Midbrain (tissue), 1 donor: ENCODE measurements at regions not wholly inside any gene's neighbourhood (a gene's known extent, or its start where the extent isn't known, plus 50 kb on each side); places are given as distances from the start of the nearest gene placed in this dataset.
"Not testable (repeated sequence)": the region's sequence is repeated elsewhere in the genome, so short reads cannot be mapped to it uniquely, and the experiment has no call there.

Experiments
- DNase-seq: peaks from one replicate; lab custom pipeline; 2025; lab: John Stamatoyannopoulos, UW

GRCh38 chr13:34698945-34699344, 243.1 kb upstream of the NBEA start:
- no peak for DNase-seq

GRCh38 chr13:34700155-34700554, 241.9 kb upstream of the NBEA start:
- no peak for DNase-seq

DNA sequence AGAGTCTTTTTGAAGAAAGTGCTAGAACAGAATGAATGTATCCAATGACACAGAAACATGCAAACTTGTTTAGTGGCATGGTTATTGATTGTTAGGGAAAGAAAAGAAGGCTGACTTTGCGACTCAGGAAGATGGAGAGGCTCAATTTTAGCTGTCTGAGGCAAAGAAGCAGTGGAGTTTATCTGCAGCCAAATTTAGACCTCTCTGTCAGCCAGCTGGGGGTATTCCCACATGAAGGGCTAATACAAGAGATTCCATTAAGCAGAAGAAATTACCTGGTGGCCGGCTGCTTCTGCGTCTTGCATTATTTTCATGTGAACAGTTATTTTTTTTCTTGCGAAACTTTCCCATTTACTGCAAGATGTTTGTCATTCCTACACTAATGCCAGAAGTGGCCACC, 240.2 kb upstream of the NBEA start:
- DNase-seq: no peak

DNA sequence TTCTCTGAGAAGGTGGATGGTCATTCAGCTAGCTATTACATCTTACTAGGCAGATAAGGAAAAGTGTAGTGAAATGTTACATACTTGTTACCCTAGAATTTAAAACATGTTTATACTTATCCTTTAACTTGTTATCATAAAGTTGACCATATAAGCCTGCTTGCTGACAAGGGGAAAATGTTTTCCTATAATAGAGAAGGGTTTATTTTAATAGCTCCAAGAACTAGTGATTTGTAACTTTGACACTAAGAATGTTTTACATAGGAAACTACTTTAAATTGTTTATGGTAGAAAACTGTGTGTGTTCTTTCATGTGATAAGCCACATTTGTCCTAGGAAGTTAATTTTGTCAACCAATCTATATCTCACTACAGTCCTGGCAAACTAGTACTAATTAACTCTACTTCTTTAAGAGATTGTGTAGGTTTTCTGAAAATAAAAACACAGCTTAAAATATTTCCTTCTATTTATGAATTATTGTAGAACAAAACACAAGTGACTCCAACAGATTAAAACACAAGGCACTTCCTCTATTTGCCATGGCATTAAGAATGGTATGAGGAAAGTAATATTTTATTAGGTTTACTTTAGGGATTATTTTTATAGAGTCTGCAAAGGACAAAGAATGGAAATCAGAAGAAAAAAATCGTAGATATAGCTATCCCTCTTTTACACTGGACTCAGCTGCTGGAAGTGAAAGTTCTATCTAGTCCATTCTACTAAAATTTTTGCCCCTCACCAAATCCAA, 233.3 kb upstream of the NBEA start:
- DNase-seq: no peak

GRCh38 chr13:34719060-34719875, 222.8 kb upstream of the NBEA start:
- DNase-seq: no peak

DNA sequence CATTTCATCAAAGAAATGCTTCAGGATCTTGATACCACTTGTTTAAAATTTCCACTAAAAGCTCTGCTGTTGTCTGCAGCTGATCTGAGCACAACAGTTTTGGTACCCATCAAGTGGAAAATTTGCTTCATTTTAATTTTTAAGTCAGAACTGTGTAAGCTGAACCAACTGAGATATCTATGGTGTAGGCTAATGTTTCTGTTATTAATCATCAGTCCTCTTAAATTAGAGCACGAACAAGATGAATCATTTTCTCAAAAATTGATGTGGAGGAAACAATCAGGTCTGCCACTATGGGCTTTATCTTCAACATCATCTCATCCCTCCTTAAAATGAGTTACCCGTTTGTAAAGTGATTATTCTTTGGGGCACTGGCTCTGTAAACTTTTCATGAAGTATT, 221.5 kb upstream of the NBEA start:
- no peak for DNase-seq

DNA sequence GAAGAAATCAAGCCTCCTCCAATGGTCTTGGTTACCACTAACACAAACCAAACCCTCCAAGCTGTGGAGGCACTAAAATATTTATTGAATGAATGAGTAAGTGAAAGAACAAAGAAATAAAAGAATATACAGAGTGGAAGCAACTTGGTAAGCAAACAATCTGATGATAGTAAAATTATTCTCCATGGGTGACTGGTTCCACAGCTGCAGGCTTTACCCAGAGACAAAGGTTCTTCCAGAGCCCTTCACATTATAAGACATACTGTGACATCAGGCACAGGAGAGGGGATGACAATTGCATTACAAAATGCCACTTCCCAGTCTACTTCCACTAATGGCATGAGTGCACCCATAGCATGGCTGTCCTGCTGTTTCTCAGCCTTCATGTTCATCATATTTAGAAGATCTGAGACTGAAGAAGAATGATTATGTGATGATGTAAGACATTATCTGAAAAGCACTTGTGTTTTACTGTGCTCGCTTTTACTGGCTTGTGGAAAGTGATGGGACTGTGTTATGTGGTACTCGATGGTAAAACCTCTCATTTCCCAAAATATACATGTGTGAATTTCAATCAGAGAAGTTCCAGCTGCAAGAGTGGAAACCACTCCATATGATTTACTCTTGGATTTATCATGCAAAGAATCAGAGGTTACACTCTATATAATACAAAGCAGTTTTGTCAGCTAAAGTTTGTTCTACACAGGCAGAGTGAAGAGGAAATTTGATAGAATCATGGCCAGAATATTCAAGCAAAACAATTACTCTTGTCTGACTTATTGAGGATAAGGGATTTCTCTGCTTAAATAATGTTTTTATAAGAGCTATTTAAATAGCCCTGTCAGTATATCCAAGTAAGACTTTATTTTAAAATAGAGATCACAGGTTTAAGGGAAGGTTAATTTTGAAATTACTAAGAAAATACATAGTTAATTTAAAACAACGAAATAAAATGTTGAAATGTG, 220.2 kb upstream of the NBEA start:
- no peak for DNase-seq

- DNase-seq: no peak
Observed at GRCh38 chr13:34722922-34723321, 219.1 kb upstream of the NBEA start.

- no peak for DNase-seq
Observed at GRCh38 chr13:34730961-34731360, 211.1 kb upstream of the NBEA start.

DNA sequence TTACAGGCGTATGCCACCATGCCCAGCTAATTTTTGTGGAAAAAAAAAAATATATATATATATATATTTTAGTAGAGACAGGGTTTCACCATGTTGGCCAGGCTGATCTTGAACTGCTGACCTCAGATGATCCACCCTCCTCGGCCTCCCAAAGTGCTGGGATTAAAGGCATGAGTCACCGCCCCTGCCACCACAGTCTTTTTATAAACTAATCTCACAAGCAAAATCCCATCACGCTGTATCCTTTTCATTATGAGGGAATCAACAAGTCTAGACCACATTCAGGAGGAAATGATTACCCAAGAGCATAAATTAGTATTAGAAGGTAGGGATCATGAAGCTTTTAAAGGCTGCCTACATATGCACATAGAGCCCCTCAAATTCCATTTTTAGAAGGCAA, 210.6 kb upstream of the NBEA start:
- no peak for DNase-seq

DNA sequence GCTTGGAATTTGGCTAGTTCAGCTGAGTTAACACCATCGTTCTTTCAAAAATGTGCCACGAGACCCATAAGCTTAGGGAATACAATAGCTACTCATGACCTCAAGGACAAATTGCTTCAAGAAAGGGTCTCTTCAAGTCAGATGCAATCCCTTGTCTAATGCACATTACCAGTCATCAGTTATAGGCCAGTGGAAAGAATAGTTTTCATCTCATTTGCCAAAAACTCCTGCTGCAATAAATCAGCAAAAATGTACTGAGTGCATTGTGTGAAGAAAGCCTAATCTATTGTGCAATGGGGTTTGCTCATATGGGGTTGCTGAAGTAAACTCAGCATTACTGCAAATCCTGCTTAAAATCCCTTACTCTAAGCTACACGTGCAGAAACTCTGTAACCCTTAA, 208.3 kb upstream of the NBEA start:
- DNase-seq: no peak

DNA sequence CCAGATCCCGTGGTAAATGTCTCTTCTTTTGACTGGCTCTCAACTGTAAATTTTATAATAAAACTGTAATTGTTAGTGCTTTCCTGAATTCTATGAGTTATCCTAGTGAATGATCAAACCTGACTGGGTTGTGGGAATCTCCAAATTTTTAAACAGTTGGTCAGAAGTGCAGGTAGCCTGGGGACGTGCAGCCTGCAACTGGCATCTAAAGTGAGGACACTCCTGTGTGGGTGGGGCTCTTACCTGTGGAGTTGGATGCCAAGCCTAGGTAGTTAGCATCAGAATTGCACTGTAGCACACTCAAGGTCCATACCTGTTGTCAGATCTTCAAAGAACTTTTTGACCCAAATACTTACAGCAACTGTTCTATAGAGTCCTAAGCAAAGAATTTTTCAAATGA, 207.1 kb upstream of the NBEA start:
- DNase-seq: no peak

DNA sequence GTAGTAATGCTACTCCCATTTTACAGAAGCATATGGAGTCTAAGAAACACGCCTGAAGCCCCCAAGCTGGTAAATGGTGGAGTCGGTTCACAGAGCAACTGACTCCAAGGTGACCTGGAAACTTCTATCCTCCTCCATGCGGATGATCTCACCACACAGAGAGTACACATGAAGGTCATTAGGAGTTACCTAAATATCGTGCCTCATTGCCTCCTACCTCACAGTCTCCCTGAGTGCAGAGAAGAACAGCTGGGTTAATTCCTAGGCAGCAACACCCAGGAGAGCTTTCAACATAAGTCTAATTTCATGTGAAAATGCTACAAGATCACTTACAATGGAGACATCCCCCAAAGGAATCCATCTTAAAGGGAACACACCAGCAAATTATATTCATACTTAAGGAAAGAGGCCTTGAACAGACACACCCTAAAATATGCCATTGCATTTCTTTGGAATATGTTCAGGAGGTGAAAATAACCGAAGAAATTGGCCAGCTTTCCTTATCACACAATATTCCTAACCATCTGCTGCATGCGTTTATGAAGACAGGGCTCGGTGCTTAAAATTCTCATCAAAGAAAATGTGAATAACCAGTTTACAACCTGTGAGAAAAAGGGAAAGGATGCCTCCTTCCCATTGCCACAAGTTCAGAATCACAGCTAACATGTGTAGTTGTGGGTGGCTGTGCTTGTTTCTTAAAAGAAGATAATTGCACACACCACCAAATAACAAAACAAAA, 203.6 kb upstream of the NBEA start:
- DNase-seq: no peak

DNA sequence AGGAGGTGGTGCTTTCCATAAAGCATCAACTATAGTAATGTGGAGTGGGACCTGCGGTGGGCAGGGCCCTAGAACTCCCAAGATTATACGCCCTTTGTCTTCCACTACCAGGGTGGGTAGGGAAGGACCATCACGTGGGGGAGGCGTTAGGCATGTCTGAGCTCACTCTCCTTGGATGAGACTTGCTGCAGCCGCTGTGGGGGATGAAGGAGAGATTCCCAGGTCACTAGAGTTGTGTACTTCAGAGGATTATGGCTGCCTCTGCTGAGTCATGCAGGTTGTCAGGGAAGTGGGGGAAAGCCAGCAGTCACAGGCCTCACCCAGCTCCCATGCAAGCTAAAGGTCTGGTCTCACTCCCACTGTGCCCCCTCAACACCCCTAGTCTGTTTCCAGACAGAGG, 195.0 kb upstream of the NBEA start:
- DNase-seq: not testable (repeated sequence)

DNA sequence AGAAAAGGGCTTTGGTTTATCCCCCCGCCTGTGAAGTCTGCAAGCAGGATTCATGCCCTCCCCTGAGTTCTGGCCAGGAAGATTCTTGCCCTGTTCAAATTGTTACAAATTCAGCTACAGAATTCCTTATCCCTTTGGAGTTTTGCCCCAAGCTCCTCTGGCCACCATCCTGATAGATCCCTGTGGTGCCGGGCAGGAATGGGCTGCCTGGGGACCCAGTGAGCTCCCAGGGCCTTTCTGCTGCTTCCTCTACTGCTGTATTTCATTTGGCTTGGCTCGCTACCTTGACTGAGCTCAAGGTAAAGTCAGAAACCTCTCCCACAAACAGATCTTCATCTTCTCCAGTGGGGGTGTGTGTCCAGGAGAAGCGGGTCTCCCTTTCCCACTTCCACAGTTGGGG, 194.6 kb upstream of the NBEA start:
- DNase-seq: no peak

DNA sequence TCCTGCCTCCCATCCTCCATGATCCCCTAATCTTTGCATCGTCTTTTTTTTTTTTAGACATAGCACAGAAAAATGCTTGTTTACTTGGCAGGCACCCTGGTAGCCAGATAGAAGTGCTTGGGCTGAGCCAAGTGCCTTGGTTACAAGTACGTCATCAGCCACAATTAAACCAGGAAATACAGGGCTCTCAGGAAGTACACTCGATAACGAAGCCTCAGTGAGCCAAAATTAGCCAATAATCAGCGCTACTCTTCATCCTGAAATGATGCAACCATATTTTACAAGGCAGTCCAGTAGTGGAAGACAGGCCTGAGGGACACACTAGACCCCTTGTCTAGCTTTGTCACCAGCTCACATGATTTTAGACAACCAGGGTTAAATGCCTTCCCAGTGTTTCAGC, 194.0 kb upstream of the NBEA start:
- DNase-seq: no peak

DNA sequence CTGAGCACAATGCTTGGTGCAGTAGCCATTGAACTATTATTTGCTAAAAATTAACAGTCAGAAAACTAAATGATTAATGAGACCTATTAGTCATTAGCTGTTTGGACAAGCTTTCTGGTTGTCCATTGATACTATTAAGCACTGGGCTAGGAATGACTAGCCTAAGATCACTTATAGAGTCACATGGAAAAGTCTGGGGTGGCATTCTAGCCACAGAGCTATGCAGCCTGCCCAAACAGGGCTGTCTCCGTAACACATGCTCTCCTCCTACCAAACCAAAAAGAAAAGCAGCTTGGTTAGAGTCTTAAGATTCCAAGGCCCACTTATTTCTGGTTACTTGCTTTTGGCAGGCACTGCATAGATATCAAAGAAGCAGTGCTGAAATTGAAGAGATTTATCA, 193.5 kb upstream of the NBEA start:
- no peak for DNase-seq

DNA sequence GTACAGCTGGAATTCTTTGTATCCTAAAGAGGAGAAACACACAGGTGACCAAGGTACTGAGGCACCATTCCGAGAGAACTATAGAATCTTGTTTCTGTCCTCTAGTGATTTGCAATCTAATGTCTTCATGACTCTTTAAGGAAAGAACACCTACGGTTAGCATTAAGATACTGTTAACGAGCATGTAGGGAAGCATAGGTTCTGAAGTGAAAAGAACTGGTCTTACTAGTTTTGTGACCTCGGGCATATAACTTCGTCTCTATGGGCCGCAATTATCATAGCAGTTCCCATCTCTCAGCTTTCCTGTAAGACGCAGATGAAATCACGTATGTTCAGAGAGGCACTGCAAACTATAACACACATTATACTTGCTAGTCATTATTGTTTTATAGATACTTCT, 193.0 kb upstream of the NBEA start:
- DNase-seq: no peak

- no peak for DNase-seq
Observed at GRCh38 chr13:34750078-34750931, 191.8 kb upstream of the NBEA start.

DNA sequence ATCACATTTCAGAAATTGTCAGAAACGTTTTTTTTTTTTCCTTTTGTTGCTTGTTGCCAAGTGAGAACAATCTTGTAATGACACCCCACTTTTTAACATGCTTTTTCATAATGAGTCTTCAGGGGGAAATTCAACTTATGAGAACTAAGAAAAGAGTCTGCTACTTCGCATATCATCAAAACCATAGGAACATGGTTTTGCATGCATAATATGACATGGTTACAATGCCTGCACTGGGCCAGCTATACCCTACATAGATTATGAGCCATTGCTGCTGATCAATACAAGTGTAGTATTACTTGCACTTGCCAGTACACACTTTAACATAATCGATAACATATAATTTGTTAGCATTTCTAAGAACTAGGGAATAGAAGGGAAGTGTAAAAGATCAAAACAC, 191.0 kb upstream of the NBEA start:
- DNase-seq: no peak

DNA sequence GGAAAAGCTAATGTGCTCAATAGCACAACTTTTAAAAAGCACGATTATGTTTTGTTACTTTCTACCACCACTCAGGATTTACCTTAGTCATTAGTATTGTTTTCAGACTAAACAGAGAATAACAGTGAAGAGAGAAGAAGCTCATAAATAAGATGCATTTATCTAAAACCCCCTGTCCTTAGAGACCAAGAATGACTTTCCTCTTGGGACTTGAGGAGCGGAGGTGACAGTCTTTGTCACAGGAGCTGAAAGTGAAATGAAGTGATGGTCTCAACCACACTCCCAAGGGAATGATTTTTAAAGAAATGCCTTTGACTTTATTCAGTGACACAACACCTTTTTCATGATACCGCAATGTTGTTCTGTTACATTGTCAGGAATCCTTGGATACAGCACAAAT, 190.6 kb upstream of the NBEA start:
- no peak for DNase-seq
